GM19240 (cell line): ENCODE measurements at regions not wholly inside any gene's neighbourhood (a gene's known extent, or its start where the extent isn't known, plus 50 kb on each side); places are given as distances from the start of the nearest gene placed in this dataset.

Source experiments
- DNase-seq: peaks from one replicate; pipeline ENCODE4 v3.0.0; 2011; ENCODE audit warnings: low spot score; ENCODE audit not compliant: insufficient read length

GRCh38 chr3:116767726-116768125 lies 58.1 kb downstream of the TUSC7 start:
- no peak for DNase-seq

GRCh38 chr3:116770815-116771450 lies 61.4 kb downstream of the TUSC7 start:
- DNase-seq, result peak; percentile 28

DNA sequence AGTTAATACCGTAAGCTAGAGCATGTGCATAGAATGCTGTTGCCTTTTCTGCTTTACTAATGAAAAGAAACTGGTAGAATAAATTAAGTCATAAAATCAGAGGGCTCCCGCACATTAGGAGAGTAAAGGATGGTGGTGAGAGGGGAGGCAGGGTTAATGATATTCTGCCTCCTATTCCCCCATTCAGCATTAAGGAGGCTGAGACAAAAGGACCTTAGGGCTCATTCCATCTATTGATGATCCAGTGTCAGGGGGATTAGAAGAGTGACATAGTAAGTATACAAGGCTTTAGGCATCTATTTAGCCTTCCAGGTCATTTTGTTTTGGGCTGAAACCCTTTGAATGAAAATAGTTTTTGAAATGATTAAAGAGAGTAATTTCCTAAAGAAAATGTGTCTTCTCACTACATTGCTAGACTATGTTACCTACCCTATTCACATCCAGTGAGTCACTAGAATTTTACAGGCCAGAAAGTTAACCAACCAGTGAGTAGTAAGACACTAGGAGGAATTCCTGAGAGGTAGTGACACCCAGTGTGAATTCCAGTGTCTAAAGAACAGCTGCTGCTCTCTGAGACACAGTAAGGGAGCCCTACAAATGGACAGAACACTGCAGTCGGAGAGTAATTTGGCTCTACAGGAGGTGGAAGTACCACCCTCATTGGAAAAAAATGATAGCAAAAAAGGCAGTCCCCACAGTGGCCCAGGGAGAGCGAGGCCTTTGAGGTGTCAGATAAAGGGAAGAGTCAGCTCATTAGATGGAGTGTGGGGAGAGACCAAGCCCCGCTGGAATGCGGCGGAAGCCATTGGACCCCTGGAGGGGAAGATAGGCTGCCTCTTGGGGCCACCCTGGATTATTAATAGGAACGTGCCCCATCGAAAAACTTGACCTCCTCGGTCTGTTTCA lies 67.6 kb downstream of the TUSC7 start:
- DNase-seq, result no peak

GRCh38 chr3:116785226-116785625 lies 75.6 kb downstream of the TUSC7 start:
- no peak for DNase-seq

GRCh38 chr3:116802651-116803050 lies 93.1 kb downstream of the TUSC7 start:
- no peak for DNase-seq

DNA sequence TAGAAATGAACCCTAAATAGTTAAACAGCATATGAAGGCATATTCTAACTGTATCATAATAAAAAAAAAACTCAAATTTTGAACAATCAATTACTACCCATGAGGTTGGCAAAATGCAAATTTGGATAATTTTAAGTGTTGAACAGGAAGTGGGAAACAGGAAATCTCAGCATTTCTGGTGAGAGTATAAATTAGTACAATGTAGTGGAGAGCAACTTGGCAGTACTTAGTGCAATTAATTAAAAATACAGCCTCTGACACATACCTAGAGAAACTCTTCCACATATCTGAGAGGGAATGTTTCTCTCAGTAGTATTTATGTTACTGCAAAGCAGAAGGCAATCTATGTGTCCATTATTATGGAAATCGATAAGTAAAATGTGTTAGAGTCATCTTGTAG lies 96.8 kb downstream of the TUSC7 start:
- DNase-seq, result no peak

DNA sequence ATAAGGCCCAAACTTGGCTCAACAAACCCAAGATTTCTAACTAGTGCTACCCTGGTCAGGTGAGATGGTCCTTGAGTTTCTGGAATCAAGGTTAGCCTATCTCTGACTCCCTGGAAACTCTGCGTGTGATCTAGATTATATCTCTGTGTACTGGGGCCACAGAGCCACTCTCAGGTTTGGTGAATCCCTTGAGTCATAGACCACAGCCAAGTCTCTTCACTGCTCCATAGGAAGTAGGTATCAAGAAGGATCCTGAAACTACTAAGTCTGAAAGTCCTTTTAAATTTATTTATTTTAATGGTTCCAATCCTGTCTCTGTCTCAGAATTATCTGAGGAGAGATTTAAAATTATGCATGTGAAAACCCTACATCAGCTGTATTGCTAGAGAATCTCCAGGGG lies 99.1 kb downstream of the TUSC7 start:
- DNase-seq, result no peak

DNA sequence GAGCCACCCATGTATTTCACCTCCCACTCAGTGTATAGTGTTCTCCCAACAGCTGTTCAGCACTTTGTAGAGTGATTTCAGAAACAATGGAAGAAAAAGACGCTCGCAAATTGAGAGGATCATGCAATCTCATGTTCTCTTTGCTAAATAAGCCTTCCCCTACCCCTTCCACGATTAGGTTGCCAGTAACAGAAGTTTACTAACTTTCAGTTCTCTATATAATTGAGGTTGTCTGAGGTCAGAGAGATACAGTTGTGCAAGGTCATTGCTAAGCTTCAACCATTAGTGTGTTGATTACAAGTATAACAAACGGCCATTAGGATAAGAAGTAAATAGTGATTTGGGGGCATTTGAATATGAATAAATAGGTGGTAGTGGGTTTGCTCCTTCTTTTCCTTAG lies 99.6 kb downstream of the TUSC7 start:
- DNase-seq, result no peak

DNA sequence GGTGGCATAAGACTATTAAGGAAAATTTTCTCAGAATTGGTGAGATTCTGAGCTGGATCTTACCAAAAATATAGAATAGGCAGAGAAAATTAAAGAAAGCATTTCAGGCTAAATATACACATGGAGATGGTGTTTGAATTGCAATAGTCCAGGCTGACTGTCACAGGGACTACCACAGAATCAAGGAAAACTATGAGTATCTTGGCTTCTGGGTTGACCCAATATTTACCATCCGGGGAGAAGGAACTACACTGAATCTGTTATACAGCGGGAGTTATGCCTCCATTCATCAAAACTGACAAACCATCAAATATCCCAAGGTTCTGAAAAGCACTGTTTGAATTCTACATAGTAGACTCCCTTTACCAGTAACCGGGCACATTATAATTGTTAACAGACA lies 102.2 kb downstream of the TUSC7 start:
- DNase-seq, result no peak

- DNase-seq, result no peak
Observed at GRCh38 chr3:116812949-116813348, 103.4 kb downstream of the TUSC7 start.

DNA sequence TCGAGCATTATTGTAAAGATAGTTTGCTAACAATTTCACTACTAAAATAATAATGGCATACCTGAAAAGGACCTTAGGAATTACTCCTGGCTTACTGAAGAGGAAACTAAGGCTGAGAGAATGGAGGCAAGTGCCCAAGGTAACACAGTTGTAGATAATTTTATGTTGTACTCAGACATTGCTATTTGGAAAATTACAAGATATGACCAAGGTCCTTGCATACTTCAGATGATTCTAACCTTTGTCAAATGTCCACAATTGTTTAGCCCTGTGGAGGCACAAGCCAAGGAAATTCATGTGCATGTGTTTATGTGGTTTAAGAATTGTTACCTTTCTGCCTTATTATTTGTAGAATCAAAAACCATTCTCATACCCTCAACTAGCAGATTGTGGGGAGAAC lies 105.7 kb downstream of the TUSC7 start:
- DNase-seq, result no peak

- DNase-seq, result no peak
Observed at GRCh38 chr3:116815831-116816588, 106.4 kb downstream of the TUSC7 start.

DNA sequence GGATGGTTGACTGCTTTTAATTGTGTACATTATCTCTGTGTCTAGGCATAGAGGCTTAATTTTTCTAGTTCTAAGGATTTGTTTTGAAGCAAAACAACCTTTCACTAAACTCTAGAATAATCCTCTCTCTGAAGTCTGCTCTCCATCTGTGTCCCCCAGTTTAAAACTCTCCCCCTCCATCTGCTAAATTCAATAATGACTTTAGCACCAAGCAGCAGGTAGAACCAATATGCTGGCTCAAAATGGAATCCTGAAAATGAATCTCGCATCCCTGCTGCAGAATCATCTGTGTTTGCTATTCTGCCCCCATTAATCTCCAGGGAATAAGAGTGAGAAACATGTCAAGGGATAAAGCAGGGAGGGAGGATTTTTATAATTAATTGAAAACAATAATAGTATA lies 111.8 kb downstream of the TUSC7 start:
- DNase-seq, result no peak

- DNase-seq, result no peak
Observed at GRCh38 chr3:116824208-116824607, 114.6 kb downstream of the TUSC7 start.

GRCh38 chr3:116833202-116833601 lies 123.6 kb downstream of the TUSC7 start:
- no peak for DNase-seq

DNA sequence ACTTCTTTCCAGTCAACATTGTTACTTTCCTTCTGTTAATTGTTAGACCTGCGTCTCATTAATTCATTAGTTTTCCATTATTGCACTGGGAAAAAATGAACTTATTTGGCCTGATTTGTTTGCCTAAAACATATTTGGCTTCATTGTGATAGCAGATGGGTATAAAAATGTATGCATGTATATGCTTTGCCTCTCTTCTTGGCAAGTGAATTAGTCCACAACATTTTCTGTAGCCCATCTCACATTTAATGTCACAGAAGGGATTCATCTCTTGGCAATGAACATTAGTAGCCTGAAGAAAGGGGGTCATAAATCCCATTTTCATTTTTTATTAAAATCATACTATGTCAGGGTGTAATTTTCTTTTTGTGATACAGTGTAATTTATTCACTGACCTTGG lies 125.2 kb downstream of the TUSC7 start:
- DNase-seq, result no peak

- DNase-seq, result no peak
Observed at GRCh38 chr3:116835658-116836057, 126.1 kb downstream of the TUSC7 start.

DNA sequence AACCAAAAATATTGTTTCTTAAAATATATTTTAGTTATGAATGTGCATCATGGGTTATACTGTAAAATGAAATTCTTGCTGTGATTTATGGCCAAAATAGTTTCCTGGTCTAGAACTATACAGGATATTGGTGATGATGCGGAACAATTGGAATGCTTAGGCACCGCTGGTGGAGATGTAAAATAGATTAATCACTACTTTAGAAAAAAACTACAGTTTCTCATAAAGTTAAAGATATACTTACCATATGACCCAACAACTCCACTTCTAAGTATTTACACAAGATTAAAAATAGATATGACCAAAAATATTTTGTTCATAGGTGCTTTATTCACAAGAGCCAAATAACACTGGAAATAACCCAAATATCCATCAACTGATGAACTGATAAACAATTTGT lies 126.7 kb downstream of the TUSC7 start:
- no peak for DNase-seq

- DNase-seq, result no peak
Observed at GRCh38 chr3:116837483-116837882, 127.9 kb downstream of the TUSC7 start.

DNA sequence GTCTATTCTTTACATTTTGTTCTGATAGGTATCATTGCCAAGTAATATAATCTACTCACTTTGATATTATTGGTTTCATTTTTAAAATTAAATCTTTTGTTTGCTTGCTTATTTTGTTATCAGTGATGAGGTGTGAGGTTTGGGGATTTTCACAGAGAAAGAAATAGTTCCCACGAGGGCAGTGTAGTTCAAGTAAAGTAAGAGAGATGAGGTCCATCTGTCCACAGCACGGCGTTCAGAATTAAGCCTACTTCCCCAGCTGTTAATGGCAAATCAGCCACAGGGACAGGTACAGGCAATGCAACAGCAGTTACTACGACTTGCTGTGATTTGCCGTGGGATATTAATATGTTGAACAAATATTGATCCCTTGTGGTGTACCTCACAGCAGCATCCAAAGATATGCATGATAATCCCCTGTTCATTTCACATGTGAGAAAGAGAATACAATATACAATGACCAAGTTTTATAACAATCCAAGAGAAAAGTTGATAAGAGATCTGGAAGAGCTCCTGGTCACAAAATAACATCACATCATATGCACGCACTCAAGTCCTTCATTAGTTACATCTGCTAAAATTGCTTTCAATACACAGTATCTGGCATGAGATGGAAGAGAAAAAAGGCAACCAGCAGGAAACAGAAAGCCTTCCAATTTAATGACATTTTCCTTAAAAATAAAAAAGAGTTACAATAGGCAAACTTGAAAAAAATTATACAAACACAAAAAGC lies 131.6 kb downstream of the TUSC7 start:
- DNase-seq, result no peak

GRCh38 chr3:116842254-116842957 lies 132.8 kb downstream of the TUSC7 start:
- DNase-seq, result no peak
